SK-N-SH treated with all-trans-retinoic acid at 6 μM for 48 hours (cell line): ENCODE measurements at regions not wholly inside any gene's neighbourhood (a gene's known extent, or its start where the extent isn't known, plus 50 kb on each side); places are given as distances from the start of the nearest gene placed in this dataset.
"Not testable (repeated sequence)": the region's sequence is repeated elsewhere in the genome, so short reads cannot be mapped to it uniquely, and the experiment has no call there.

Experiments used
- ATAC-seq: fragments of 200-7000 bp; cut with Tn5 transposase; 3 replicates; pipeline ENCODE4 v1.9.1; 2020; ENCODE audit warnings: mild to moderate bottlenecking, moderate library complexity

DNA sequence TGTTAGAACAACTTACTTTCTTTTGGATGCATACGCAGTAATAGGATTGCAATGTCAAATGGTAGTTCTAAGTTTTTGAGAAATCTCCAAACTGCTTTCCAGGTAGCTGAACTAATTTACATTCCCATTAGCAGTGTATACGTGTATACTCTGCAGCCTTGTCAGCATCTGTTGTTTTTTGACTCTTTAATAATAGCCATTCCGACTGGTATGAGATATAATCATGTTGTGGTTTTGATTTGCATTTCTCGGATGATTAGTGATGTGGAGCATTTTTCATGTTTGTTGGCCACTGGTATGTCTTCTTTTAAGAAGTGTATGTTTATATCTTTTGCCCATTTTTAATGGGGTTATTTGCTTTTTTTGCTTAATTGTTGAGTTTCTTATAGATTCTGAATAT is 76.9 kb upstream of the HNRNPA1L2 start:
- not testable (repeated sequence) for ATAC-seq

- peak; percentile 99 for ATAC-seq
Measured at GRCh38 chr13:52569904-52570602, 72.2 kb upstream of the HNRNPA1L2 start.

- ATAC-seq, result not testable (repeated sequence)
Measured at GRCh38 chr13:52571163-52571562, 71.1 kb upstream of the HNRNPA1L2 start.

GRCh38 chr13:52582962-52583361 is 59.3 kb upstream of the HNRNPA1L2 start:
- ATAC-seq, result not testable (repeated sequence)
